Heart left ventricle (tissue), 13 donors: ENCODE measurements at regions not wholly inside any gene's neighbourhood (a gene's known extent, or its start where the extent isn't known, plus 50 kb on each side); places are given as distances from the start of the nearest gene placed in this dataset.

Source experiments
- CTCF ChIP-seq, 12 donors: fragments of 200-600 bp; sonication (generic) in 4 of 12; IDR thresholded peaks; one replicate each; pipeline versions ENCODE4 v1.5.0 to v1.8.0; 2018 to 2022; ENCODE audit warnings: antibody characterized with exemption in 12 of 12, mild to moderate bottlenecking in 5 of 12
- POLR2A ChIP-seq, 2 donors: fragments of 450-650 bp; IDR thresholded peaks; one replicate each; pipeline ENCODE4 v1.6.1; 2017; ENCODE audit warnings: antibody characterized with exemption in 2 of 2, mild to moderate bottlenecking in 2 of 2, moderate library complexity in 2 of 2
- donor health status: ischemic (EF 13 %, LVEDD 7.1; RV severe dilation, severe dysfunction).
- donor health status: DM: no; HTN: yes; CAD: no.
- donor health status: DM: no; HTN: no; CAD: no.
- donor health status: ischemic (EF 25% LVEDD 6.9; RV normal size, moderate dysfunction).
- donor health status: ischemic (EF 25% LVEDD 5.7; RV mildly dilated, moderate dysfunction).
- donor health status: ischemic (EF 35%, LVEDD 5.7; RV mildly dilated, moderate dysfunction).
- donor health status: nonischemic (EF 11% LVEDD 7.7; RV severe dilation, severe dysfunction).
- donor health status: DM: yes; HTN: yes; CAD: no.
- donor health status: PGD.
- donor health status: ischemic (EF 29% LVEDD 5.4; RV normal size, mild dysfunction).
- donor health status: nonischemic (EF 23%, LVEDD 6.1; RV moderate dilation, normal function).

DNA sequence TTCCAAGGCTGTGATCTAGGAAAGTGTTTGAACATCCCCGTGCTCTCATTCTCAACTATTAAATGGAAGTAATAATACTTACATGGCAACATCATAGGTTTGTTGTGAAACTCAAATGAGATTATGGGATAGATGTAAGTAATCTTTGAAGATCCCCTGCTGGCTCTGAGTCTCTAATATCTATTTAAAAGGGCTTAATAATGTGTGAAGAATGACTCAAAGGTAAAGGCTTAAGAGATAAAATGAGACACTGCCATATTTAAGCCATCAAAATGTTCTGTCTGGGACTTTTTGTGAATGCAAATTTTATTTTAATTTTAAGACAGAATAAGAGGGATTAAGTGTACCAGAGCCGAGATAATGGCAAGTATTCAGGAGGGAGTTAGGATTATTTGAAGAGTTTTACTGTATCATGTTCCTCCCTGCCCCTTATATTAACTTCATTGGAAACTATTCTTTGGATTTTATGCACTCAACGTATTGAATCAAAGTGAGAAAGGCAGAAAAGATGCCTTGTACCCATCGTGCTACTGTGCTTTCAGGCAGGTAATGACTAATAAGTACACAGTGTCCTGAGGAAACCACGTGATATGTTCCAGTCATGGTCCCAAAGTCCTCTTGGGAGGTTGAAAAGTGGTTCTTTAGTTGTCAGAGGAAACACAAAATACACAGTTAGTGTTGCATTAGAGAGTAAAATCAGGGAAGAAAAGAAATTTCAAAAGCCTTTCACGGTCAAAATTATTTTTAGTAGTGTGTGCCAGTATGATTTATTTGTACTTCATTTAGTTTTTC, 192.4 kb downstream of the RBM46 start:
- TF ChIP-seq CTCF (IDR thresholded peaks at IDR 0.05) (no peak), POLR2A (IDR thresholded peaks at IDR 0.05) (no peak)
